CD1c-positive myeloid dendritic cell (primary cell): ENCODE measurements at regions not wholly inside any gene's neighbourhood (a gene's known extent, or its start where the extent isn't known, plus 50 kb on each side); places are given as distances from the start of the nearest gene placed in this dataset.
A peak's percentile ranks its signal among the peaks of the same experiment; 100 is the strongest.

Experiments used
- DNase-seq: peaks from one replicate; pipeline ENCODE4 v3.0.0-alpha.2; 2016; ENCODE audit errors: extremely low spot score

GRCh38 chr12:116402163-116402939, 124.9 kb upstream of the MED13L start:
- DNase-seq = no peak

GRCh38 chr12:116403546-116403945, 126.1 kb upstream of the MED13L start:
- no peak for DNase-seq

GRCh38 chr12:116404247-116404646, 126.8 kb upstream of the MED13L start:
- no peak for DNase-seq

- peak; percentile 15 for DNase-seq
These were observed 127.6 kb upstream of the MED13L start for GRCh38 chr12:116404913-116405611.

GRCh38 chr12:116406529-116406928, 129.0 kb upstream of the MED13L start:
- DNase-seq = peak; percentile 63

- no peak for DNase-seq
These were observed 131.2 kb upstream of the MED13L start for GRCh38 chr12:116408489-116409250.

GRCh38 chr12:116411977-116412376, 134.5 kb upstream of the MED13L start:
- DNase-seq = no peak

GRCh38 chr12:116414891-116415290, 137.4 kb upstream of the MED13L start:
- no peak for DNase-seq

- no peak for DNase-seq
These were observed 138.1 kb upstream of the MED13L start for GRCh38 chr12:116415408-116416108.

GRCh38 chr12:116416166-116416565, 138.7 kb upstream of the MED13L start:
- no peak for DNase-seq

GRCh38 chr12:116418551-116418950, 140.6 kb upstream of the MAP1LC3B2 start:
- DNase-seq = no peak

GRCh38 chr12:116420227-116420880, 138.8 kb upstream of the MAP1LC3B2 start:
- DNase-seq = no peak

- DNase-seq = no peak
These were observed 137.2 kb upstream of the MAP1LC3B2 start for GRCh38 chr12:116421785-116422538.

- DNase-seq = no peak
These were observed 136.1 kb upstream of the MAP1LC3B2 start for GRCh38 chr12:116423094-116423493.

GRCh38 chr12:116425256-116426193, 133.7 kb upstream of the MAP1LC3B2 start:
- no peak for DNase-seq

- DNase-seq = no peak
These were observed 132.6 kb upstream of the MAP1LC3B2 start for GRCh38 chr12:116426391-116427136.

- DNase-seq = no peak
These were observed 131.8 kb upstream of the MAP1LC3B2 start for GRCh38 chr12:116427200-116427930.

- no peak for DNase-seq
These were observed 129.3 kb upstream of the MAP1LC3B2 start for GRCh38 chr12:116429826-116430360.
